HG03442 (cell line): ENCODE measurements at regions not wholly inside any gene's neighbourhood (a gene's known extent, or its start where the extent isn't known, plus 50 kb on each side); places are given as distances from the start of the nearest gene placed in this dataset.

ENCODE experiments used
- ATAC-seq: cut with Tn5 transposase; IDR thresholded peaks from one replicate; pipeline ENCODE4 v1.9.1; 2021; ENCODE audit warnings: mild to moderate bottlenecking, moderate library complexity; ENCODE audit not compliant: unreplicated experiment

DNA sequence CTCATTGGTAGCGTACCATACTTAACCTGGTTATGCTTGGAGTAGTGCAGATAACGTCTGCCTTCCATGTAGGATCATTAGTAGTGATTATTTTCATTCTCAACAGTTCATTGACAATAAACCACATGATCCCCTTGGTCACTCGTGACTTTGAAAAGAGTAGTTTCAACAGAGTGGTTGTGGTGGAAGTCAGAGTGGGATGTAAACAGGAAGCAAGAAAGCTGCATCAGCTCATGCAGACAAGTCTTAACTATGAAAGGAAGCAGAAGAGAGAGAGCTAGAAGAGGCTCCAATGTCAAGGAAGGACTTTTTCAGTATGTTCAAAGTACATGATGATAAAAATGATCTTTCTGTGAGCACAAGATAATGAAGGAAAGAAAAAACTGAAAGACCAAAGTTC lies 287.4 kb downstream of the MBD2 start:
- no peak for ATAC-seq

DNA sequence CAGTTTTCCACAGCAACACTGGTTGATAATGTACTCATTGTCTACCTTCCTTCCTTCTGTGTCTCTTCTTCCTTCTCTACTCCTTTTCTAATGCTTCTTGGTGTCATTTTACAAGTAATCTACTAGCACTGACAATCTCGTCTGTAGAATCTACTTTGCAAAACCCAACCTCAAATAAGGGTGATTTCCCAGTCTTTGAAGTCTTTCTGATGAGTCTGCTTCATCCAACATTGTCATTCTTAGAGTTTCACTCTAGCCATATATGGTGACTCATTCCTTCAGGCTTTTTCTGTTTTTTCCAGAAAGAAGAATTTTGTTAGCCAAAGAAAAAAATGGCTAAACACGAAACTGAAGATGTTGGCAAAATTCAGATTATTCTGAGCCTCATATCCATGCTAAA lies 288.7 kb downstream of the MBD2 start:
- ATAC-seq, result no peak

DNA sequence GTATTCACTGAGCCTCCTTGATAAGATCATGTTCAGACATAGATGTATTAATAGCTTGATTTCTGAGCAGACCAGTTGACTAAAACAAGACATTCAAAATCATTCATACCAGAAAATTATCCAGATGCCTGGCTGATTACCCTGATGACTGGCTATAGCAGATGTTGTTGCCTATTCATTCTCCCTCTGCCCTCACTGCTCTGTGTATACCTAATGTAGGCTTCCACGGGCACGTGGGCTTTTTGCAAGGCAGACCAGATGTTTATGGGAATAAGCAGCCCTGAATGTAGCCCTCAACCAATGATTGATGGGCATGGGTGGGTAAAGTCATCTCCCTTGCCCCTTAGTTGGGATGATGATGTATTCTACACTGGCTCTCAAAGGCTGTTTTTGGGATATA lies 289.1 kb downstream of the MBD2 start:
- no peak for ATAC-seq

DNA sequence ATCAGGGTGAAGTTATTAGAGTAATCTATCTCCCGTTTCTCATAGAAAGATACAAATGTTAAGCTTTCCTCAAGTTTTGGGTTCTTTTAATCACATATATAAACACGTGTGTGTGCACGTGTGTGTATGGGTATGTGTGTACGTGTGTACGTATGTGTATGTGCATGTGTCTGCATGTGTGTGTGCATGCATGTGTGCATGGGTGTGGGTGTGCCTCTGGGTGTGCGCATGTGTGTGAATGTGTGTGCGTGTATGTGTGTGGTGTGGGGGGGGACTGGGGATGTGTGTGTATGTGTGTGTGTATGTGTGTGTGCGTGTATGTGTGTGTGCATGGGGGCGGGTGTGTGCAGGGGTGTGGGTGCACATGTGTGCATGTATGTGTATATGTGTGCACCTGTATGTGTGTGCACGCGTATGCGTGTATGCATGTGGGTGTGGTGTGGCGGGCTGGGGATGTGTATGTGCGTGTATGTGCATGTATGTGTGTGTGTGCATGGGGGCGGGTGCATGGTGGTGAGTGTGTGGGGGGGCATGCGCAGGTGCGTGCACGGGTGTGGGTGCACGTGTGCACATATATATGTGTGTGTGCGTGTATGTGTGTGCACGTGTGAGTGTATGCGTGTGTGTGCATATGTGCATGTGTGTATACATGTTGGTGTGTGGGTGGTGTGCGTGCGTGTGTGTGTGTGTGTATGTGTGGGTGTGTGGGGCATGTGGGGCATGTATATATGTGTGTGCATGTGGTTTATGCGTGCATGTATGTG lies 304.0 kb downstream of the MBD2 start:
- ATAC-seq, result no peak

DNA sequence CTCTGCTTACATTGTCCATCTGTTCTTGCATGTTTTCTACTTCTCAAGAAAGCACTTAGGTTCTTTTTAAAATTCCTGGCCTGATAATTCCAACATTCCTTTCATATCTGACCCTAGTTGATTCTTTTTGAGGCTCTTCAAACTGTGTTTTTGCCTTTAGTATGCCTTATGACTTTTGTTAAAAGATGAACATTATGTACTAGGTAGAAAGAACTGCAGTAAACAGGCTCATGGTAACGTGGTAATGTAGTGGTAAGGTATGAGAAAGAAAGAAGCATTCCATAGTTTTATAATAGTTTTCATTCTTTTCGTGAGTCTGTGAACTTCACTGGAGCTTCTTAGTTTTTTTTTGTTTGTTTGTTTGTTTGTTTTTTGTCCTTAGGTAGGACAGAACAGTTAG lies 306.4 kb downstream of the MBD2 start:
- ATAC-seq, result no peak

DNA sequence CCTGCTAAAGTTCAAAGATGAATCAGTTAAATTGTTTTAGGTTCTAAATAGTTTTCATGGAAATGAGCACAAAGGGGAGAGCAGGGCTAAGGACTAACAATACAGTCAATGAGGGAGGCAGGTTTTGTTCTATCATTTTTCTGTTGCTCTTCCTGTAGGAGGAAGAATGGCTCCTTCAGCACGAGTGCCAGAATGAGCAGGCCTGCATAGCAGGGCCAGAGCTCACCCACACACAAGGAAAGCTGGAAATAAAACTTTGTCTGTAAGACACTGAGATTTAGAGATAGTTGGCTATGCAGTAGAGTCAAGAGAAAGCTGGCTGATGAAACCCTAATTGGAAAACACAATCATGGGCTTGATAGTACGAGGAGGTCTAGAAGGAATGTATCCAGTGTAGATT lies 313.3 kb downstream of the MBD2 start:
- ATAC-seq, result no peak

DNA sequence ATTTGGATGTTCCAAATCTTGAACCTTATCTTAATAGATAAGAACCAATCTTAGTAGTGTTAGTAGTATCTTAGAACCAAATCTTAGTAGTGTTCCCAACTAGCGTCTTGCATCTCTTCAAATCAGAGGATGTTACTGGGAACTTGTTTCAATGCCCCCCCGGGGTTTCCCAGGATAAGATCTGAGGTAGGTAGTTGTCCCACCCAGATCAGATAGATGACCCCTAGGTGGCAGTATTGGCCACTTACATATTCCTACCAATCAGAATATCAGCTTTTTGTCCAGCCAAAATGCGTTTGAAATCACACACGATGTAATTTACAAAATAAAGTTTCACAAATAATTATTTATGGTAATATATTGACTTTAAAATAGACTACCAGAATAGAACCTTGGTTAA lies 314.8 kb downstream of the MBD2 start:
- ATAC-seq, result peak; percentile 79

DNA sequence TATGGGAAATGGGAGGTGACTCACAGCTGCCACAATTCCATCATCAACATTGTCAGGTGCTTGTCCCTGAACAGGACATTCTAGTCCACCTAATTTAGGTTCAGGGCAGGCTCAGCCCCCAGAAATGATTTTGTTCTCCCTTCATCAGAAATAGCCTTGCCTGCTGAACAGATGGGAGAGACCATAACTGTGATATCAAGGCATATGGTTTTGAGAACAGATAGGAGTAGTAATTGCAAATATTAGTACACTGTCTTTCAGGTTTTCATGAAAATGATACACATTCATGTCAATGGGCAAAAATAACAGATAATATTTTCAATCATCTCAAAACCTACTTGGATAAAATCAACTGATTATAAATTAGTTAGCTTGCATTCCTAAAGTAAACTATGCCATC lies 316.5 kb downstream of the MBD2 start:
- no peak for ATAC-seq

DNA sequence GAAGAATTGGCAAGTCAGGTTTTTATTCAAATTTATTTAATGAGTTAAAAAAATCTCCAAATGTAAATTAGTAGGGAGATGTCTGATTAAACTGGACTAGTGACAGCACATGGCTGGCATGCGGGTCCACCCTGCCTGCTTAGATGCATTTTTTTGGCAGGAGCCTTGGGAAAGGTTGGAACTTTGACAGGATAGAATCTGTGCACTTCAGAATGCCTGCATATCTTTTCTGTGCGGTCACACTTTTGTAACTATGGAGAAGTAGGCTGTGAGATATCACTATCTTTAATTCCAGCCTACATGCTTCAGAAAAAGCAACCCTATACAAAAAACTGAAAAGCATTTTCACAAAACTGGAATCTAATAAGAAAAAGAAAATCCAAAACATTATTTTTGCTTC lies 317.8 kb downstream of the MBD2 start:
- ATAC-seq, result no peak

DNA sequence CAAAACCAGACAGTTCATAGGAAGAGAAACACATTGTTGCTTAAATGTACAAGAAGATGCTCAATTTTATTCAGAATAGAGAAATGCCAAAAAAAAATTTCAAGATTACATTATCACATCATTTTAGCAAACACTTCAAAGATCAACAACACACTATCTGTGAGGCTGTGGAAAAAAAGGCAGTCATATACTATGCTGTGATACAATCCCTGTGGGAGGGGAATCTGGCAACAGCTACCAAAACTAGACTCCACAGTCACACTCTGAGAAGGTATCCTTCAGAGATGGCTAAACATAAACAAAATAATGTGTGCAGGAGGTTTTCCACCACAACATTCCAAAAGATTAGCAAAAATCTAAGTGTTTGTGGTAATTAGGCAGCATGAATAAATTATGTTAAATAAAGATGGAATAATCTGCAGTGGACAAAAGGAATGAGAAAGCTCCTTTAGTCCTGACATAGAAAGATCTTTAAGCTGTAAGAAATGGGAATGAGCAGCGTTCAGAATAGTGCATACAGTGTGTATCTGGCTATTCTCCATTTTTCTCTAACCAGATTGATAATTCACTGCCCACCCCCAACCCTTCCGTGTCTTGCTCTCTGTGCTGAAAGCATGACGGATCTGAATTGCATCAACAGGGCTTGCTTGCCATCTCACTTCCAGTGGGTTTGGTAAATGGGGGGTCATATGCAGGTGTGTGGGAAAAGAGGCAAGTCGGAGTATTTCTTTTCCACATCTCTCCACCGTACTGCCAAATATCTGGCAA lies 329.6 kb downstream of the MBD2 start:
- no peak for ATAC-seq

DNA sequence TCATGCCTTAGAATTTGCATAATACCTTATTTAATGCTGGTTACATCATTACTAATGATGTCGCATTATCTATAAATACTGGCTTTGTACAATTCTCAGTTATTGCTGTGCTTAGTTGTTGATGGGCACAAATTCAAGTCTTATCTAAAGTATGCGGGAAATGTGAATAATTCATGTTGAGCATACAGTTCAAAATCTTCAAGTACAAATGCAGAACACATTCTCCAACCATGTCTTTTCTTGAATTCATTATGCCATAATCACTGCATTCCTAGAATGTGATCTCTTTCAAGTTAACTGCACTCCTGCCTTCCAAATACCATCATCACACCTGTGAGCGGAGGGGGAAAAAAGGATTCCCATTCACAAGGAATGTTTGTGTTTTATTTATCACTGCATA lies 337.0 kb downstream of the MBD2 start:
- no peak for ATAC-seq

DNA sequence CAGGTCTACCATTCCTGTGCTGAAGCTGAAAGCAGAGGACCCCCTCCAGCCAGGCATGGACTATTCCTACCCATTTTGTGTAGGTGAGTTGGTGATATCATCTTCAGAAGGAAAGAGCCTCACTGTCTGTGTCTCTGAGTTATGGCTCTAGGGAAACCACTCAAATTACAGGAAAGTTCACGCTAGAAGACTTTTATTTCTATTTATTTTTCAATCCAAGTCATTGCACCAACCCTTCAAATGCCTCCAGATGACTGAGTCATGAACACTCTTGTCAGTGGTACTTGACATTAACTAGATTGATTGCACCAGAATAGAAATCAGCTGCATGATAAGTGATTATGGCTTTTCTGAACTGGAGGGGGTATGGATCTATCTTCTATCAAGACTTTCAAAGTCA lies 338.4 kb downstream of the MBD2 start:
- no peak for ATAC-seq

DNA sequence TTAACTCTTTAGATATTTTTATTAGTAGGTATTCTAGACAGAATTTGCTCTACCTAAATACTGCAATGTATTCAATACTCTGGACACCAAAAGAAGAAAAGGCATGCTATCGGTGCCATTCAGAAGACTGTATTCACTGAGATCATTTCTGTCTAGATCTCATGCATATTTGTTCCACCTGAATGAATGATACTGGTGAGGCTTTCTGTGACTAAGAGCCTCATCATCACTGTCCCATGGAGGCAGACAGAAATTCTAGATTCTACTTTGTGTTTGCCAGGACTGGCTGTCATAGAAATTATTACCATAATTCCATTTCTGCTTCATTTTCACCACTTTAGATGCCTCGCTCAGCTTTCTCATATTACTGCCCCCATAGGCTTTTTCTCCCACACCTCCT lies 340.7 kb downstream of the MBD2 start:
- no peak for ATAC-seq

DNA sequence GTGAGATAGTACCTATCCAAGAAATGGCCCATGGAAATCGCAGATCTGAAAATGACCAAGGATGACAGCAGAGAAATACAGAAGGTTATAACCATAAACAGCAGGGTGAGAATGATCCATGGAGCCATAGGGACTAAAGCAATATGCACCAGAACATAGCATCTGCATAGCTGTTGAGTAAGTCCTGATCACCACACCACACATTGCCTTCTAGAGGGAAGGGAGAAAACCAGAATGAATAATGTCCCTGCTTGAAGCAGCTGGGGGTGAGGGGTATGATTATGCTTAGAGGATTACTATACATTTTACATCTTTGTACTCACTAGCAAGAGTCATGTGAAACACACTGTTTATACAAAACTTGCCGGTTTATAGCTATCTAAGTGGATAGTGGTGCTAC lies 350.4 kb downstream of the MBD2 start:
- ATAC-seq, result no peak

DNA sequence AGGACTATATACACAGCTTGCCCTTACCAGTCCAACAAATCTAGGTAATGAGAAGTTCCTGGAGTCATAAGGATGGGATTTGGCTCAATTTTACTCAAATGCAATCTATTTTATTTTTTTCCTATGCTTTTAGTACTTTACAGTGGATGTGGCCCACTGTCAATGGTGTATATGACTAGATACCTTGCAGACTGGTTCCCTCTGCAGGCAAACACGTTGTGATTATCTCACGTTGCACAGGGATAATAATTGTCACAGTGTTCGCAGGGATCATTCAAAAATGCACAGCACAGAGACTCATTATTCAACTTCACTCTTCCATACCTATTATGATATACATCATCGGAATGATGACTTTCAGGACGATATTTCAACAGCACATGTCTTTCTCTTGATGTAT lies 359.7 kb downstream of the MBD2 start:
- no peak for ATAC-seq

DNA sequence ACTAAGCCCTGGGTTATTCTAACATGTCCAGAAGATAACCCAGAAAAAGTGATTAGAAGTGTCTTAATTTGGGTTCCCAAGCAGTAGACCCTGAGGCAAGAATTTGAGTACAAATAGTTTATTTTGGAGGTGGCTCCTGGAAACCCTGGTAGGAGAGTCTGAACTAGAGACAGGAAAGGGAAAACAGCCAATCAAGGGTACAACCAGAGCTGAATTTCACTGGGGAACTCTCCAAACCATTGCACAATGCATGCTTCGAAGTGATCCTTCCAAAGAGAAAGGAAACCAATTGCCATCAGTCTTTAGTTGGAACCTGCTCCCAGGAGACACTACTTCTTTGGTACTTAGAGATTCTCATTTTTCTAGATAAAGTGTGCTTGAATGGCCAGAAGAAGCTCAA lies 361.5 kb downstream of the MBD2 start:
- no peak for ATAC-seq

DNA sequence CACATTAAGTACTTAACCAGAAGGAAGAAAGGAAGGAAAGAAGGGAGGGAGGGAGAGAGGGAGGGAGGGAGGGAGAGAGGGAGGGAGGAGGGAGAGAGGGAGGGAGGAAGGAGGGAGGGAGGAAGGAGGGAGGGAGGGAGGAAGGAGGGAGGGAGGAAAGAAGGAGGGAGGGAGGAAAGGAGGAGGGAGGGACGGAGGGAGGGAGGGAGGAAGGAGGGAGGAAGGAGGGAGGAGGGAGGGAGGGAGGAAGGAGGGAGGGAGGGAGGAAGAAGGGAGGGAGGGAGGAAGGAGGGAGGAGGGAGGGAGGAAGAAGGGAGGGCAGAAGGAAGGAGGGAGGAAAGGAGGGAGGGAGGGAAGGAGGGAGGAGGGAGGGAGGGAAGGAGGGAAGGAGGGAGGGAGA lies 363.3 kb downstream of the MBD2 start:
- ATAC-seq, result no peak

DNA sequence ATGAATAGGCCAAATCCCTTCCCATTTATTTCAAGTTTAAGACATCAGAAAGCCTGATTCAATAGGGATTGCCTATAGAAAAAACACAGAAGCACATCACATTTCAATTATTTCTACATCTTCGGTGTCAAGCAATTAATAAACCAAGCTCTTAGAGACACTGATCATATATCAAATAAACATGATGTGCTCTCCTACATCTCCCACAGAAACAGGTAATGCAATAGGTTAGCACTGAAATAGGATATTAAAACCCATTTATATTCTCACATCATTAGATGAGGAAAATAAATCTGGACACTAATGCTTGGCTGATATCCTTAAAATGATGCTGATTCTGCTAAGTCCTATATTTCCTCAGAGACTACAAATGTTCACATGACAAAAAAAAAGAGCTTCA lies 364.7 kb downstream of the MBD2 start:
- ATAC-seq, result no peak

DNA sequence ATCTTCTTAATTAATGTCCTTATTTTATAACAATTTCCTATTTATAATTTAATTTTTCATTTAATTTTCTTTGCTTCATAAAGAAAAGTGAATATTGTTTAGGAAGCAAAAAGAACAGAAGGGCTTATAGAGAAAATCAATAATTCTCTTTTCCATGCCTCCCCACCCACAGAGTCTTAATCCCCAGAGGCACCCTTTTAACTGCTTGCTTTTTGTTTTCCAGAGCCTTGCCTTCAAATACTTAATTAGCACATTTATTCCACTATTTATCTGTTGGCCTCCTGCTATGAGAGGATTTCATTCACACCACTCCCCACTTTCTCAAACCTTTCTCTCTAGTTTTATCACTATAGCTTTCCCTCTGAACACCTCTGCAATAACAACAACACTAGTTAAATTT lies 373.6 kb downstream of the MBD2 start:
- ATAC-seq, result no peak

DNA sequence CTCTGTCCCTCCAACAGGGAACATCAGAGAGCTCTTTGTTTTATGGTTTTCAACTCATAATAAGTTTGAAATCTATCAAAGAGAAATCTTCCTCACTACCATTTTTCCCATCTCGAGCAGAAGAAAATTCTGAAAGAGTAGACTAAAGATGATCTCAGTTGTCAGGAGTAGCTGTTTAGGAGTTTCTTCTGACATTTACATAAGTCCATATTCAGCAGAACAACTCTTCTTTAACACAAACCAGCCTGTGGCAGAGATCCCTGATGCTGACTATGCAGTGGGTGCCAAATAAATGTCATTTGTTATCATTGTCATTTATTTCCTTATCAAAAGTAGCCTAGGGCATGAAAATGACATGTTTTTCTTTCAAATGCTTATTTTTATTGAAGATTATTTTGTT lies 380.7 kb downstream of the MBD2 start:
- ATAC-seq, result no peak

DNA sequence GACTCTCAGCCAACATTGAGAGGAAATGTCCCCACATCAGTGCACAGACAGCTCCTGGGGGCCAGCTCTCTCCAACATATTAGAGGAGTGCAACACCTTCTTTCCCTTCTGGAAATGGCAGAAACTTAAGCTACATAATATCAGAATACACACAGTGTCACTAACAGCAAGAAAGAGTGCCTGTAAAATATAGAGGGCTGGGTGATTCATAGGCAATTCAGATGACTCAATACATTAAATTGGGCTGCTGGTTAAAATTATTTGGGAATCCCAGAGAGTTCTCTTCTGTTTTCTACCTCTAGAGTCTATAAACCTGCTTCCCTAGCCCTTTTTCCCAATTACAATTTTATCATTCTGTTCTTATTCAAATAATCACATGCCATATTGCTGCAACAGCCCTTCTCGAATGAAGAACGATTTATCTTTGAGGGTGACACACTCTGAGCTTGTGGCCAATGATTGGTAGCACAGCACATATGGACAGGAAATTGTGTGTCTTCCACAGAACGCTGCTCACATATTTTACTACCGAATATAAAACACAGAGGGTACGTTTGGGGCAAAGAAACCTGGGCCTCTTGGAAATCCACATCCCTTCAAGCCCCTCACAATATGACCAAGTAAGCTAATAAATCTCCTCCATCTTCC lies 381.2 kb downstream of the MBD2 start:
- no peak for ATAC-seq

DNA sequence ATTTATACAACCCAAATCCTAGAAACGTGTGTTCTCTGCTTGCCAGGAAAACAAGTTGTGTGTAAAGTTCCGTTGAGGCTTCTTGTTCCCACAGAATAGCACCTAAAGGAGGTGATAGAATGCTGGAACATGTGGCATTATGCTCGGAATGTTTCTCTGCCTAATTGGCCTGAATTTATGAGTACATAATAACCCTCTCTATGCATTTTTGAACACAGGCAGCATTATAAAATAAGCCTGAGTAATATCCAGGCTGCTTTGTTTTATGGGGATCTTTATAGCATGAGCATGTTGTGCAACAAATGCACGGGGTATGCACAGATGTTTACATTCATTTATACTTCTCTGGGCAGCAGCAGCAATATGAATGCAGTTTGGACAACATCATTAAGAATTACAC lies 385.7 kb downstream of the MBD2 start:
- ATAC-seq, result no peak
